ENCODE measurements at regions not wholly inside any gene's neighbourhood (a gene's known extent, or its start where the extent isn't known, plus 50 kb on each side); places are given as distances from the start of the nearest gene placed in this dataset.

GRCh38 chr9:89684912-89685636 lies 80.3 kb downstream of the GADD45G start:
- peak overlapping the region; percentile 26 for H3K27ac ChIP-seq
- ATAC-seq, result peak; percentile 42 to 57

GRCh38 chr9:89685698-89686097 lies 80.9 kb downstream of the GADD45G start:
- no peaks in the 10 kb centered on the region for H3K27me3 ChIP-seq (ENCODE audit: low read depth)
- H3K27ac ChIP-seq, result no peak overlapping the region
- peaks cover 9% of the 10 kb centered on the region for H3K4me1 ChIP-seq
- ATAC-seq, result no peak
- H3K36me3 ChIP-seq, result no peaks in the 10 kb centered on the region
- no peak for TF ChIP-seq CTCF (IDR thresholded peaks at IDR 0.05)
- no peaks in the 10 kb centered on the region for H3K9me3 ChIP-seq
- DNase-seq, result no peak
- no peak overlapping the region for H3K4me3 ChIP-seq
- intact Hi-C loops (cut with DNase I), result no loop called here

More at GRCh38 chr9:89684912-89685636, 80.3 kb downstream of the GADD45G start:
- H3K27me3 ChIP-seq (ENCODE audit: low read depth), result no peaks in the 10 kb centered on the region
- H3K36me3 ChIP-seq, result no peaks in the 10 kb centered on the region
- no peaks in the 10 kb centered on the region for H3K9me3 ChIP-seq
- no peak for TF ChIP-seq CTCF (IDR thresholded peaks at IDR 0.05)
- H3K4me3 ChIP-seq, result no peak overlapping the region
- intact Hi-C loops (cut with DNase I), result no loop called here
- DNase-seq, result no peak
- H3K4me1 ChIP-seq, result peaks cover 9% of the 10 kb centered on the region

DNA sequence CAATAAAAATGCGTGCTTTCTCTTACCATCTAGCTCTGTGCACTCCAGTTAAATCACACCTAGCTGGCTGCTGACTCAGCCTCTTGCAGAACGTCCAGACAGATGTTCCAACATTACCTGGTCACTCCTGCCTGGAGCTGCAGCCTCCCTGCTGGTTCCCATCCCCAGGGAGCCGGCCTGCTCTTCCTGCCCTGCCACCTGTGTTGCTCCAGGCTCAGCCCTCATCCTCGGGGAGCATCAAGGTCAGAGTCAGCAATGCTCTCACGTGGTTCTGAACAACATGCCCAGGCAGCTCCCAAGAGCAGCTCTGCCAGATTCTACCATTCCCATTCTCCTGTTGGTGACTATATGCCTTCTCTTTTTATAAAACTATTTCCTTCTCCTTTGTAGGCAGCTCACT lies 81.3 kb downstream of the GADD45G start:
- intact Hi-C loops (cut with DNase I), result no loop called here
- Histone ChIP-seq H3K36me3 (no peaks in the 10 kb centered on the region), H3K4me3 (no peak overlapping the region), H3K27ac (peak overlapping the region; percentile 18), H3K9me3 (no peaks in the 10 kb centered on the region), H3K4me1 (peaks cover 9% of the 10 kb centered on the region), H3K27me3 (ENCODE audit: low read depth) (no peaks in the 10 kb centered on the region)
- no peak for TF ChIP-seq CTCF (IDR thresholded peaks at IDR 0.05)
- no peak for ATAC-seq
- no peak for DNase-seq

- Histone ChIP-seq H3K27ac (no peak overlapping the region), H3K9me3 (no peaks in the 10 kb centered on the region), H3K4me3 (no peak overlapping the region), H3K27me3 (ENCODE audit: low read depth) (no peaks in the 10 kb centered on the region), H3K36me3 (no peaks in the 10 kb centered on the region), H3K4me1 (peaks cover 9% of the 10 kb centered on the region)
- TF ChIP-seq CTCF (IDR thresholded peaks at IDR 0.05), result no peak
- intact Hi-C loops (cut with DNase I), result no loop called here
- no peak for DNase-seq
- ATAC-seq, result peak in 1 of 2 donors; percentile 7
Measured at GRCh38 chr9:89686621-89687020, 81.8 kb downstream of the GADD45G start.

DNA sequence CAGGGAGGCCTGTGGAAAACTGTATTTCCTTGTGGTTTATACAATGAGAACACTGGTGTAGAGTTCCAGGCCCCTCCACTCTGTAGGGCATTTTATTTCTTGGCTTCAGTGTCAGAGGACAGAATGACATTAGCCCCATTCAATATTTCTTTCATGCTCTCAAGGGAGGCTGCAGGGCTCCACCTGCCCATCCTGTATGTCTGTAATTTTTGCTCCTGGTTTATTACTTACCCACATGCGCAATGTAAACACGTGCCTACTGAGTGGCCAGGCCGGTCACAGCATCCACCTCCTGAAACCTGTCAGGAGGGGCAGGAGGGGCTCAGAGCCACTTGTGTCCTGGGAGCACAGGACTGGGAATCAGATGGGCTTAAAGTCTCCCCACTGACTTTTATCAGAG lies 82.4 kb downstream of the GADD45G start:
- TF ChIP-seq CTCF (IDR thresholded peaks at IDR 0.05), result no peak
- intact Hi-C loops (cut with DNase I), result no loop called here
- DNase-seq (no peak), ATAC-seq (no peak)
- Histone ChIP-seq H3K36me3 (no peaks in the 10 kb centered on the region), H3K9me3 (no peaks in the 10 kb centered on the region), H3K27me3 (ENCODE audit: low read depth) (no peaks in the 10 kb centered on the region), H3K4me3 (no peak overlapping the region), H3K4me1 (peaks cover 9% of the 10 kb centered on the region), H3K27ac (no peak overlapping the region)

Data from lower lobe of right lung (tissue), 2 donors.